GM18498 (cell line): ENCODE measurements at regions not wholly inside any gene's neighbourhood (a gene's known extent, or its start where the extent isn't known, plus 50 kb on each side); places are given as distances from the start of the nearest gene placed in this dataset.
A peak's percentile ranks its signal among the peaks of the same experiment; 100 is the strongest.
"Not testable (repeated sequence)": the region's sequence is repeated elsewhere in the genome, so short reads cannot be mapped to it uniquely, and the experiment has no call there.

Experiments
- ATAC-seq: cut with Tn5 transposase; IDR thresholded peaks from one replicate; pipeline ENCODE4 v1.9.1; 2021; ENCODE audit warnings: mild to moderate bottlenecking, moderate library complexity; ENCODE audit not compliant: unreplicated experiment

GRCh38 chr14:45633220-45633984 lies 380.4 kb upstream of the MIS18BP1 start:
- ATAC-seq: no peak

- no peak for ATAC-seq
These were observed 368.7 kb upstream of the MIS18BP1 start for GRCh38 chr14:45621731-45622130.

GRCh38 chr14:45619831-45620230 lies 366.8 kb upstream of the MIS18BP1 start:
- ATAC-seq: no peak

- ATAC-seq: no peak
These were observed 357.3 kb upstream of the MIS18BP1 start for GRCh38 chr14:45610318-45610717.

GRCh38 chr14:45587142-45587541 lies 334.1 kb upstream of the MIS18BP1 start:
- no peak for ATAC-seq

GRCh38 chr14:45559626-45560025 lies 306.6 kb upstream of the MIS18BP1 start:
- ATAC-seq: no peak

DNA sequence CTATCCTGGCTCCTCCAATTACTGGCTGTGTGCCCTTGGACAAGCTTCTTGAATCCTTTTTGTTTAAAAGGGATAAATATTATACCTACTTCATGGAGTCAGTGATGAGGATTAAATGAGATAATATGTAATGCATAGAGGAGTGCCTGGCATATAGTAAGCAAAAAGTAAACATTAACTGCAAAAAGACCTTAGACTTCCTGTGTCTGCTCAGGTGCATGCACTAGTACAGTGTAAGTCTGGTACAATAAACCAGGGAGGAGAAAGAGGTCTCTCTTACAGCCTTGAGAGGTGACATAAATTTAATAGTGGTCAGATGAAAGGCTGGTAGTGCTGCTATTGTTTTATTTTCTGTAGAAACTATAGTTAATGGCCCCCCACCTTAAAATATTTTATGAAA lies 305.2 kb upstream of the MIS18BP1 start:
- ATAC-seq: no peak

DNA sequence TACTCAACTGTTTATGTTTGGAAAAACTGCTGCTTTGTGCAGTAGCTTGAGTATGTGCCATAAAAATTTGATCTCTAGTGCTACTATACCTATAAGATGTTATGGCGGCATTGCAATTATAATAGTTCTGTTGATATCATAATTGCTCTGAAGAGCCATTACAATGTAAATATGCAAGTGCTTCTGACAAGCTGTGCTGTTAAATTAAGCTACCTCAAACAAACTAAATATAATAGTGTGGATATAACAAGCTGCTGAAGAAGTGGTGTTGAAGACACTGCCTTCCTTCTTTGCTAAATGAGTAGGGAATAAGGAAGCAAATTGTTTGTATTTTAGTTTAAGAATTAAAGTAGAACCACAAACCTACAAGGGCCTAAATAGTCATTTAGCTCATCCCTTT lies 301.0 kb upstream of the MIS18BP1 start:
- ATAC-seq: no peak

- ATAC-seq: not testable (repeated sequence)
These were observed 298.3 kb upstream of the MIS18BP1 start for GRCh38 chr14:45551240-45551820.

DNA sequence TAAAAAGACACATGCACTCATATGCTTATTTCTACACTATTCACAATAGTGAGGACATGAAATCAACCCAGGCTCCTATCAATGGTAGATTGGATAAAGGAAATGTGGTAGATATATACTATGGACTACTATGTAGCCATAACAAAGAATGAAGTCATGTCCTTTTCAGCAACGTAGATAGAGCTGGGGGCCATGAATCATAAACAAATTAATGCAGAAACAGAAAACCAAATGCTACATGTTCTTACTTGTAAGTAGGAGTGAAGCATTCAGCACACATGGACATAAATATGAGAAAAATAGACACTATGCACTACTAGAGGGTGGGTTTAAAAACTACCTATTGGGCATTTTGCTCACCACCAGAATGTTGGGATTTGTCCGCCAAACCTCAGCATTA lies 278.0 kb upstream of the MIS18BP1 start:
- ATAC-seq: no peak

DNA sequence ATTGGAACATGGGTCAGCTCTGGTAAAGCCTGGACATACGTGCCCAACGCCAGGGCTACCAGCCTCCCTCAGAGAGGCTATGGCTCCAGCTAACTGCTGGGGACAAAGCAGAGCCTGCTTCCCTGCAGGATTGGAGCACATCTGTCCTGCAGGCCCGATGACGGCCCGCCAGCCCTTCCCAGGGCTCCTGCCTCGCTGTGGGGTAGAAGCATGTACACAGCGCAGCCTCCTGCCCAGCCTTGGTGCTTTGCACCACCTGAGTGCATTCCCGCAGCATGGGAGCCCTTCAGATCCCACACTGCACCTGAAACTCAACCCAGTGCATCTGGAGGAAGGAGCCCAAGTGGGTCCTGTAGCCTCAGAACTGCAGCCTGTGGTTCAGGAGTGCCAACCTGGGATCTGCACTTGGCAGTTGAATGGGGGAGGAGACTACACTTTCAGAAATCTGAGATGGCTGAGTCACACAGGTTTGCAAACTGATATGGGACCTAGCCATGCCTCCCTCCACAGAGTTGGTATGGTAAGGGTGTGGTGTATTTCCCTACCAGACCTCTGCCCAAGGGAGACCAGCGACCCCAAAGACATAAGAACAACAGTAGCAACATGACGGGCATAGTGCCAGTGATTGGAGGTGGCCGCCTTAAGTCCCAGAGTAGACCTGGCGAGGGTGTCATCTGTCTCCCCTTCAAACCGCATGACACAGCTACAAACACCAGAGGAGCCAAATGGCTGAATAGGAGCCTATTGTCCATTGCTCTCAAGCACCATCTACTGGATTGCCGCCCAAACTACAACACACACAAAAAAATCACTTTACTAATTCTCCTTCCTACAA lies 273.9 kb upstream of the MIS18BP1 start:
- no peak for ATAC-seq

GRCh38 chr14:45519766-45520165 lies 266.8 kb upstream of the MIS18BP1 start:
- no peak for ATAC-seq

- no peak for ATAC-seq
These were observed 239.9 kb upstream of the MIS18BP1 start for GRCh38 chr14:45492876-45493275.

GRCh38 chr14:45491914-45492313 lies 238.9 kb upstream of the MIS18BP1 start:
- ATAC-seq: no peak

DNA sequence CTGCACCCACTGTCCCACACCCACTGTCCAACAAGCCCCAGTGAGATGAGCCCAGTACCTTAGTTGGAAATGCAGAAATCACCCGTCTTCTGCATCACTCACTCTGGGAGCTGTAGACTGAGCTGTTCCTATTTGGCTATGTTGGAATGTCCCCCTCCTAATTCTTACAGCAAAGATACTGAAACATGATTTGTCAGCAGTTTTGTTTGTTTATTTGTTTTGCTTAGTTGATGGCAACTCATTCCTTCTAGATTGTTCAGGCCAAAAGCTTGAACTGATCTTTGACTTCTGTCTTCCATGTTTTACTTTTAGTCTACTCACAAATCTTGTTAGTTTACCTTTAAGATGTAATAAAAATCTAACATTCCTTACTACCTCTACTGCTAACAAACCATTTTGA lies 233.6 kb upstream of the MIS18BP1 start:
- ATAC-seq: no peak

DNA sequence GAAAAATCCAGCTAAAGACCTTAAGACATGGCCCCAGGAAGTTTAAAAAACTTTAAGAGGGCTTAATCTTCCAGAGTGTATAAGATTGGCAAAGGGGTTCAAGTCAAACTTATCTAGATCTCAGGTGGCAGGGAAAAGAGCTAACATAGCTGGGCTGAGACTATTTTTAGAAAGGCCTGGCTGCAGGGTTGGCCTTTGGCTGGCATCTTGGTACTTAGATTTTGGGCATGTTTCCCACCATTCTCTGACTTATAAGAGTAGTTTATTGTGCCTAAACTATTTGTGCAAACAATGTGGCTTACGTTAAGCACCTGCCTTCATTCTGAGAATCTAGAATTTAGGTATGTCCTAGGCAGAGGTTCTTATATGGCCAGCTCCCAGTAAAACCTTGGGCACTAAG lies 214.0 kb upstream of the MIS18BP1 start:
- ATAC-seq: no peak

- no peak for ATAC-seq
These were observed 181.2 kb upstream of the MIS18BP1 start for GRCh38 chr14:45434221-45434620.

DNA sequence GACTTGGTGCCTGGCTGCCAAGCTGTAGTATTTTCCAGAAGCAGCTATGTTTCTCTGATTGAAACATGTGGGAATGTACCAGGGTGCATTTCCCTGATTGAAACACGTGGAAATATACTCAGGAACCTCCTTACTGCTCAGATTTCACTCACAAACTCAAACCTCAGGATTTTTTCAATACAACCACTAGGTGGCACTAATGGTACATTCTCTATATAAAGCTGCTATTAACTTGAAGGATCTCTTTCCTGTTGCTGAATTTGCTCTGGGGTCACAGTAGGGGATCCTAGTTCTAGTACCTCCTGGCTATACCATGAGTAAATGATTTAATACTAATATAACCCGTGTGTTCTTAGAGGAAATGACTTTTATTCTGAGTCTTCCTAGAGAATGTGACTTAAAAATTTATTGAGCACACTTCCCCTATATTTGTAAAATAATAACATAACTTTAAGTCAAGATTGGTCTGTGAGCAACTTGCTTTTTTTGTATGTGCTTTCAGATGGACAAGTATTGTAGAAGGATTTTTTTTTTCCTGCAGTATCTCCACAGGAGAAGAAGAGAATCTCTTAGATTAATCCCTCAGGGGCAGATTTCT lies 173.8 kb upstream of the MIS18BP1 start:
- ATAC-seq: peak; percentile 63

- ATAC-seq: no peak
These were observed 153.9 kb upstream of the MIS18BP1 start for GRCh38 chr14:45406942-45407341.

DNA sequence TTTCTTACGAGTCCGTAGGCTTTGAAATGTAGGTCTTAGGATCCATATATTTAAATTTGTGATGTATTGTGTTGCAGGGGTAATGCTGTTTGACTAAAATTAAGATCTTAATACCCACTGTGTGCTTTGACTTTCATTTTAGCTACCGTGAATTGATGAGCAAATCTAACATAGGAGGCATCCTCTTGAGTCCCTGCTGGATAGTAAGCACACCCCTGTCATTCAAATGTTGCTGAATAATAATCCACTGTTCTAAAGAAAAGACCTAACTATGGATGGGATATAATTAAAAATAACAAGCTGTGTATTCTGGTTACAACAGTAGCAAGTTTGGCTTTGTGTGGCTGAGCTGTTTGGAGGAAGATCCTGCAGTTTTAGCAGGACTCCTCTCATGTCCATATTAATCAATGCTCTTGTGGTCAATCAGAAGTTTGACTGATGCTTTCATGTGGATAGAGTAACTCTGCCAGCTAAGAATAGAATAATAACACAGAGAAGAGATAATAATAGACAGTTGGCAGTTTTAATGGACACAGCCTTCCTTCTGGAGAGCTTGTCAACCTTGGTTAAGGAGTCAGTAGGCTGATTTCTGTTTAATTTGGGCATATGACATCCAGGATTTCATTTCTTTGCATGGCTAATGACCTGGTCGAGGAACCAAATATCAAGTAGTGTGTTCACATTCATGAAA lies 148.1 kb upstream of the MIS18BP1 start:
- ATAC-seq: no peak

GRCh38 chr14:45400509-45400908 lies 147.5 kb upstream of the MIS18BP1 start:
- no peak for ATAC-seq
